Glutamatergic neuron (in vitro differentiated cells): ENCODE measurements at regions not wholly inside any gene's neighbourhood (a gene's known extent, or its start where the extent isn't known, plus 50 kb on each side); places are given as distances from the start of the nearest gene placed in this dataset.

Experiments used
- DNase-seq: peaks from one replicate; pipeline ENCODE4 v3.0.0; 2022
- H3K27ac Mint-ChIP-seq: one replicate; pipeline ENCODE4 v1.8.0; 2020; ENCODE audit warnings: mild to moderate bottlenecking, mixed read lengths, inconsistent platforms; ENCODE audit not compliant: unreplicated experiment
- H3K27me3 Mint-ChIP-seq: one replicate; pipeline ENCODE4 v1.8.0; 2020; ENCODE audit warnings: mild to moderate bottlenecking, moderate library complexity, mixed read lengths, inconsistent platforms; ENCODE audit not compliant: unreplicated experiment
- H3K36me3 Mint-ChIP-seq: one replicate; pipeline ENCODE4 v1.8.0; 2020; ENCODE audit warnings: mild to moderate bottlenecking, mixed read lengths, inconsistent platforms; ENCODE audit not compliant: unreplicated experiment
- H3K4me1 Mint-ChIP-seq: one replicate; pipeline ENCODE4 v1.8.0; 2020; ENCODE audit warnings: mild to moderate bottlenecking, low read depth, mixed read lengths, inconsistent platforms; ENCODE audit not compliant: unreplicated experiment
- H3K4me3 Mint-ChIP-seq: one replicate; pipeline ENCODE4 v1.8.0; 2020; ENCODE audit warnings: mild to moderate bottlenecking, mixed read lengths, inconsistent platforms; ENCODE audit not compliant: unreplicated experiment
- H3K9me3 Mint-ChIP-seq: one replicate; pipeline ENCODE4 v1.8.0; 2020; ENCODE audit warnings: mild to moderate bottlenecking, moderate library complexity, mixed read lengths, inconsistent platforms; ENCODE audit not compliant: unreplicated experiment
- TF ChIP-seq, protein P1 (sequence below): fragments of 200-600 bp; sonication (generic); IDR thresholded peaks from one replicate; pipeline ENCODE4 v1.5.0; 2021; ENCODE audit not compliant: partially characterized antibody, unreplicated experiment

DNA sequence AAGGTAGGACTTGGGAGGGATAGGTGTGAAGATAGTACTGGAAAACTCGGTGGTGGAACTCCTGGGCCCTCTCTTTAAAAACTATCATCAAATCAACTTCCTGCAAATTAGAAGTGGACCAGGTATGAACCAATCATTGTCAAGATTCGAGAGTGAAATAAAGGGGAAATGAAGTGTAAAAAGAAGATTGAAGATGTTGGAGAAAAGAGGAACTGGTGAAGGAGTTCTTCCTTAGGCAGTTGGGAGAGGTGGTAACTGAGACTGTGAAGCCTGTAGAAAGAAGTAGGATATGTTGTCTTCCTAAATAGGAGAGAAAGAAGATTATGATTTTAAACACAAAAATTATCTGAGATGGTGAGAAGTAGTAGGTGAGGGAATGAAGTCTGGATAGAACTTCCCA, 212.2 kb downstream of the PPP1R2C start:
- TF ChIP-seq, protein P1, sequence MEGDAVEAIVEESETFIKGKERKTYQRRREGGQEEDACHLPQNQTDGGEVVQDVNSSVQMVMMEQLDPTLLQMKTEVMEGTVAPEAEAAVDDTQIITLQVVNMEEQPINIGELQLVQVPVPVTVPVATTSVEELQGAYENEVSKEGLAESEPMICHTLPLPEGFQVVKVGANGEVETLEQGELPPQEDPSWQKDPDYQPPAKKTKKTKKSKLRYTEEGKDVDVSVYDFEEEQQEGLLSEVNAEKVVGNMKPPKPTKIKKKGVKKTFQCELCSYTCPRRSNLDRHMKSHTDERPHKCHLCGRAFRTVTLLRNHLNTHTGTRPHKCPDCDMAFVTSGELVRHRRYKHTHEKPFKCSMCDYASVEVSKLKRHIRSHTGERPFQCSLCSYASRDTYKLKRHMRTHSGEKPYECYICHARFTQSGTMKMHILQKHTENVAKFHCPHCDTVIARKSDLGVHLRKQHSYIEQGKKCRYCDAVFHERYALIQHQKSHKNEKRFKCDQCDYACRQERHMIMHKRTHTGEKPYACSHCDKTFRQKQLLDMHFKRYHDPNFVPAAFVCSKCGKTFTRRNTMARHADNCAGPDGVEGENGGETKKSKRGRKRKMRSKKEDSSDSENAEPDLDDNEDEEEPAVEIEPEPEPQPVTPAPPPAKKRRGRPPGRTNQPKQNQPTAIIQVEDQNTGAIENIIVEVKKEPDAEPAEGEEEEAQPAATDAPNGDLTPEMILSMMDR = no peak
- Mint-ChIP-seq H3K4me3 (no peak overlapping the region), H3K27ac (no peak overlapping the region), H3K36me3 (no peaks in the 10 kb centered on the region), H3K9me3 (no peaks in the 10 kb centered on the region), H3K27me3 (peaks cover 2% of the 10 kb centered on the region), H3K4me1 (peaks cover 7% of the 10 kb centered on the region)
- no peak for DNase-seq

DNA sequence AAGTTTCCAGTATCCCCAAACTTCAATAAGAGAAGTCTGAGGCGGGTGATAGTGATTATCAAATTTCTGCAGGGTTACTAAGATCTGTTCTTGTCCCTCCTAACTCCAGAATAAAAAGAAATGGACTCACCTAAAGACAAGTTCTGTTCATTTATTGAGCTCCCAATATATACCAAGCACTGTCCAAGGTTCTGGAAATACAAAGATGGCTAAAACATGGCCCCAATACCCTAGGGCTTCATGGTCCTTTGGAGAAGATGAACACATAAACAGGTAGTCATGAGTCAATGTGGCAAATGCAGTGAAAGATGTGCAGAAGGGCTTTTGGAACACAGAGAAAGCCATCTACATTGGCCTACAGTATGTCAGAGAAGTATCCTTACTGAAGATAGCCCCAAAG, 231.2 kb downstream of the PPP1R2C start:
- no peaks in the 10 kb centered on the region for H3K9me3 Mint-ChIP-seq
- no peaks in the 10 kb centered on the region for H3K4me1 Mint-ChIP-seq
- no peaks in the 10 kb centered on the region for H3K36me3 Mint-ChIP-seq
- no peak for DNase-seq
- H3K27me3 Mint-ChIP-seq = no peaks in the 10 kb centered on the region
- no peak overlapping the region for H3K27ac Mint-ChIP-seq
- no peak overlapping the region for H3K4me3 Mint-ChIP-seq
- TF ChIP-seq, protein P1 = no peak

DNA sequence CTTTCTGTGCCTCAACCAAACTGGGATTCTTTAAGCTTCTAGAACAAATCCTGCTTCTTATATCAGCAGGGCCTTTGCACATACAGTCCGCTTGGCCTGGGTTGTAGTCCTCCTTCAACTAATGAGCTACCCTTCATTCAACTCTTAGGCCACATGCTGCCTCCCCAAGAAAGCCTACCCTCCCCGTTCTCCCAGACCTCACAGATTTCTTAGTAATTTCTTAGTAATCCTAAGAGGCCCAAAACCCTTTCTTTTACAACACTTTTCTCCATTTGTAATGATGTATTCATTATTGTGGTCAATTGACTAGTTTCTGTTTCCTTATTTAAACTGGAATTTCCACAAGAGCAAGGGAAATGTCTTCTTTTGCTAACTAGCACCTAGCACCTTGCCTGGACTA, 233.1 kb downstream of the PPP1R2C start:
- Mint-ChIP-seq H3K4me1 (no peaks in the 10 kb centered on the region), H3K36me3 (no peaks in the 10 kb centered on the region), H3K4me3 (no peak overlapping the region), H3K9me3 (no peaks in the 10 kb centered on the region), H3K27ac (no peak overlapping the region), H3K27me3 (no peaks in the 10 kb centered on the region)
- TF ChIP-seq, protein P1 = no peak
- DNase-seq = no peak

DNA sequence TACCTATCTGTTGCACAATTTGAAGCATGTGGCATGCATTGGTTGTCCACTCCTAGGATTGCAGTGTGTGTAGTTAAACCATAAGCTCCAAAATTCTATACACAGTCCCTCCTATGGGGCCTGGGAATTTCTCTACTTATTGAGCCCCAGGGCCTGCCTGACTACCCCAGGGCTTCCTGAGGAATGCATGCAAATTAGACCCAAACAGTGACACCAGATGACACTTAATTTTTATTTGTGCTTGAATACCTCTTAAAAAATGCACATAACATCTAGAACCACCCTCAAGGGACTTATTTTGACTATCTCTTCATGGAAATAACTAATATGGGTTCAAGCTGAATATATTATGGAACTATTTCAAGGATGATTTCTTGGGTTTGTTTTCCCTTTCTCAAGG, 236.4 kb downstream of the PPP1R2C start:
- Mint-ChIP-seq H3K27me3 (no peaks in the 10 kb centered on the region), H3K4me3 (no peak overlapping the region), H3K9me3 (no peaks in the 10 kb centered on the region), H3K36me3 (no peaks in the 10 kb centered on the region), H3K27ac (no peak overlapping the region), H3K4me1 (no peaks in the 10 kb centered on the region)
- no peak for DNase-seq
- TF ChIP-seq, protein P1 = no peak

DNA sequence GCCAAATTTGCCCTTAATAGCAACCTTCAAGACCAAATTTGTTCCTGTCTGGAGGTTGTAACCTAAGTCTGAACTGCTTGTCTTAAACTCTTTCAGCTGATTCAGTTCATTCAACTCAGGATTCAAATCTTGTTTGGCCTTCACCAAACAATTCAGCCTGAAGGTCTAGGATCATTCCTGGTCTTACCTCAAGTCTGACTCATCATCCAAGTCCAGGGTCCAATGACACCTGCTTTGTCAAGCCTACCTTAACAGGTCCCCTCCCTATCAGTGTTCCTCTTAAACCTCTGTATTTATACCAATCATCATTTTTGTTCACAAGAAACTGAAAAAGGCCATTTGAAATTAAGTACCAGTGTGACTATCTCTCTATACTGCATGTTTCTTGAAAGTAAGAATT, 237.8 kb downstream of the PPP1R2C start:
- no peaks in the 10 kb centered on the region for H3K4me1 Mint-ChIP-seq
- no peaks in the 10 kb centered on the region for H3K27me3 Mint-ChIP-seq
- no peaks in the 10 kb centered on the region for H3K9me3 Mint-ChIP-seq
- H3K36me3 Mint-ChIP-seq = no peaks in the 10 kb centered on the region
- no peak for DNase-seq
- TF ChIP-seq, protein P1 = no peak
- no peak overlapping the region for H3K4me3 Mint-ChIP-seq
- H3K27ac Mint-ChIP-seq = no peak overlapping the region
